GM19240 (cell line): ENCODE measurements at regions not wholly inside any gene's neighbourhood (a gene's known extent, or its start where the extent isn't known, plus 50 kb on each side); places are given as distances from the start of the nearest gene placed in this dataset.
"Not testable (repeated sequence)": the region's sequence is repeated elsewhere in the genome, so short reads cannot be mapped to it uniquely, and the experiment has no call there.

Experiments used
- DNase-seq: peaks from one replicate; pipeline ENCODE4 v3.0.0; 2011; ENCODE audit warnings: low spot score; ENCODE audit not compliant: insufficient read length

DNA sequence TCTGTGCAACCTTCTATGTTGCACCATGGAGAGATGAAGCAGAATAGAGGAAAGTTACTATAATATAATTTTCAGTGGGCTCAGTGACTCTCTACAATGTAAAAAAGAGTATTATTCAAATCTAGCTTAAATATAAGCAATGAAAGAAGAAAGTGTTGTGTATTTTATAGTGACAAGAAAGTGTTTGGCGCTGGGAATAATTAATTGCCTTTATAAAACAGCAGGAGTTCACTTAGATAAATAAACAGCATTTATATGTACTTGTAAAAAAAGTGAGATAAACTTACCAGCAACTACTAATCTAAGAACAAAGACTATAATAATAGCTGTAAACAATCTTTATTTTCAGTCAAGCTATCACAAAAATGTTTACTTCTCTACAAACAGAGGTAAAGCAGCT, 488.9 kb upstream of the PCDH10 start:
- no peak for DNase-seq

DNA sequence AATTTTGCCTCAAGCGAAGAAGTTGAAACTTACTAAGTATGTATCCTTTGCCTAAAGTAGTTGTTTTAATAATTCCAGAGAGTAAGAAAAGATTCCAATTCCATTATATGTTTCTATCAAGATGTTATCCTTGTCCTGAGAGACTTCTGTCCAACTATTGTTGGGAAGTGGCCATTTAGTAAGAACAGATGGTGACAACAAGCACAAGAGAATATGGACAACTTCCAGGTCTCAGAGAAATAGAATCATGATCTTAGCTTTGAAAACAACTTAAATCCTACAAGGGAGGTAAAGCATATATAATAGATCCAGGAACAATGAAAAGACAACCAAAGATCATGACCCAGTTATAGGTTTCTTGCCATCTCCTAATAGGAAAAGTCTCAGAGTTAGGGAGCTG, 486.6 kb upstream of the PCDH10 start:
- DNase-seq, result no peak

DNA sequence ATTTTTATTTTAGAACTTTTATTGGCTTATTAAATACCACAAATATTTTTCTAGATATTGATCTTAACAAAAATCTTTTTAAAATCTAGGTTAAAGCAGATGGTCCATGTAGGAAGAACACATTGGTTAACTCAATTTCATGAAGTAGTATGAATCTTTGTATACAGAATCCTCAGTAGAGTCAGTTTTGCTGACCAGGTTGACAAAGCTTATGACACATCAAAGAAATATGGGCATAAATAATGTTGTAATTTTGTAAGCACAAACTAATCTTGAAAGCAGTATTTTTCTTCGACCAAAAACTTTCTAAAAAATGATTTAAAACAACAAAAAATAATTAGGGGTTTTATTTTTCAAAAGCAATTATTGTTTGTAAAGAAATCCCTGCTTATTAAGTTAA, 479.3 kb upstream of the PCDH10 start:
- DNase-seq, result no peak

DNA sequence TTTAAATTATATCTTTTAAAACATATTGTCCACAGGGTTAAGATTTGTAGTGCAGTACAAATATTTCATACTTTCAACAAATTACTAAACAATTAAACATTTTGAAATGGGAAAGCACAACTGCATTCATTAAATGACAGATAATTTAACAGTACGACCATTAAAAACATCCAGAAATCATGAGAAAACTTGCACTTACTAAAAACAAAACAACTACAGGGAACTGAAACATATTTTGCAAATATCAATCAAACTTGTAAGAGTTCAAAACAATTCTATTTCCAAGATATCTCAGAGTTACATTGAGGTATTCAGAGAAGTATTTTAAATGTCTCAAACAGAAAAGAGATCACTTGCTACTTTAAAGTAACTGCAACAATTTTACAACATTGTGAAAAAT, 478.5 kb upstream of the PCDH10 start:
- DNase-seq, result no peak

DNA sequence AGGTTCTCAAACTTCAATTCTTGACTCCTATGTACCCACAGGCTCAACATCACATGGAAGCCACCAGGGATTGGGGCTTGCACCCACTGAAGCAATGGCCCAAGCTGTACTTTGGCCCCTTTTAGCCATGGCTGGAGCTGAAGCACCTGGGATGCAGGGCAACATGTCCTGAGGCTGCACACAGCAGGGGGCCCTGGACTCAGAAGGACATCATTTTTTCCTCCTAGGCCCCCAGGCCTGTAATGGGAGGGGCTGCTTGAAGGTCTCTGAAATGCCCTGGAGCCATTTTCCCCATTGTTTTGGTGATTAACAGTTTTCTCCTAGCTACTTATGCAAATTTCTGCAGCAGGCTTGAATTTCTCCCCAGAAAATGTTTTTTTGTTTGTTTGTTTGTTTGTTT, 465.1 kb upstream of the PCDH10 start:
- DNase-seq, result no peak

DNA sequence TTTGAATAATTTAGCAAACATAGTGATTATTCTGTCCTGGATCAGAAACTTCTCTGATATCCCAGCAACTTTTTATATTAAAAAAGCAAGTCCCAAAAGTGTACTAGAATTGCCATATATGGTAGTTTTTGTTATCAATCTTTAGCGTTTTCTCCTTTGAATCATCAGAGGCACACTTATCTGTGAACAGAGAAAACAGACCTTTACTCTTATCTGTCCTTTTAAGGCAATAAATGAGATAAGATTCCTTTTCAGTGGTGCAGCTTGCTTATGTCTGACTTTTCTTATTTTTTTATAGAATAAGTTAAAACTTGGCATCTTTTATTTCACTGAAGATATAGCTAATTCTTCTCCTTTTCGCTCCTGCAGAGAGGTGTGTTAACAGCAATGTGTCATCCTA, 458.1 kb upstream of the PCDH10 start:
- DNase-seq, result no peak

DNA sequence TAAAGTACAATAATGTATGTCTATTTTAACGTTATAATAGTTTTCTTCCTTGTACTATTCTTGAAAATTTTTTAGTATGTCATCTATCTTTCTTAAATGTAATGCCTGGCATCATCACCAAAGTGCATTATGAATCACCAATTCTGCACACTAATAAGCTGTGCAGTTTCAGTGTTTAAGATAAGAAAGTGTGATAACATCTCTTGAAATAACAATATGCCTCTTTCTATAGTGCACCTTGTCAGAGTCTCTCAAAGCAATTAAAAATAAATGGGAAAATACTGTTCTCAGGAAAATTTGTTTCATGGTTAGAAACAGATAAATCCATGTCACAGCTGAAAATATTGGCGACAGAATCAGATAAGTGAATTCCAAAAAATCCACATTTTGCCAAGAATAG, 457.4 kb upstream of the PCDH10 start:
- DNase-seq, result no peak

DNA sequence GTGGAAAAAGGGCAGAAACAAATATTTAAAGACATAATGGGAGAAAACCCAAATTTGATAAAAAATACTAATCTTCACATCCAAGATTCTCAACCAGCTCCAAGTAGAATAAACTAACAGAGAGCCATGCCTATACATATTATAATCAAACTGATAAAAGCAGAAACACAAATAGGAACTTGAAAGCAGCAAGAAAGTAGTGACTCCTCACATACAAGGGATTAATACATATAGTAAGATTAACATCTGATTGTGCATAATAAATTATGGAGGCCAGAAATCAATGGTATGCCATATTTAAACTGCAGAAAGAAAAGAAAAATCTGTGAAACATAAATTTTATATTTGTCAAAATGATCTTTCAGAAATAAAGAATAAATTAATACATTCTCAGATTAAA, 454.3 kb upstream of the PCDH10 start:
- no peak for DNase-seq

DNA sequence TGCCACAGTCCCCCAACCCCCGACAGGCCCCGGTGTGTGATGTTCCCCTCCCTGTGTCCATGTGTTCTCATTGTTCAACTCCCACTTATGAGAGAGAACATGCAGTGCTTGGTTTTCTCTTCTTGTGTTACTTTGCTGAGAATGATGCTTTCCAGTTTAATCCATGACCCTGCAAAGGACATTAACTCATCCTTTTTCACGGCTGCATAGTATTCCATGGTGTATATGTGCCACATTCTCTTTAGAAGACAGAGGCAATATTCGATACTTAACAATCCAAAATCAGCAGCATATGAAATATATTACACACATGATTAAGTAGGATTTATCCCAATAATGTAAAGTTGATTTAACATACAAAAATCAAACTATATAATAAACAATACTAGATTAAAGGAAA, 451.6 kb upstream of the PCDH10 start:
- not testable (repeated sequence) for DNase-seq

DNA sequence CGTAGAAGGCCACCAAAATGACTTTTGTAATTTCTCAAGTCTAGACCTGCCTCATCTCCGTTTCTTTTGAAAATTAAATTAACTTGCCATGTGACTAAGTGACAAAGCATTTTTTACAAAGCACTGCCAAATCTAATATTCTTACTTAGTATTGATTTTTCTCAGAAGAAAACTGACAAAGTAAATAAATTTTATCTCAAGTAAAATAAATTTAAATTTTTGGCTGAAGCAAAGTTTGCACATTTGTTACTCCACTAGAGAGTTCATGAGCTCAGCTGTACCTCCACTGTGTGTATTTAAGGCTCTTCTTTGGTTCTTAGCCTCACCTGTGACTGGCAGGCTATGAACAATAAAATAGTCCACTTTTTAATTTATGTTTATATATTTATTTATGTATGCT, 441.1 kb upstream of the PCDH10 start:
- DNase-seq, result no peak

DNA sequence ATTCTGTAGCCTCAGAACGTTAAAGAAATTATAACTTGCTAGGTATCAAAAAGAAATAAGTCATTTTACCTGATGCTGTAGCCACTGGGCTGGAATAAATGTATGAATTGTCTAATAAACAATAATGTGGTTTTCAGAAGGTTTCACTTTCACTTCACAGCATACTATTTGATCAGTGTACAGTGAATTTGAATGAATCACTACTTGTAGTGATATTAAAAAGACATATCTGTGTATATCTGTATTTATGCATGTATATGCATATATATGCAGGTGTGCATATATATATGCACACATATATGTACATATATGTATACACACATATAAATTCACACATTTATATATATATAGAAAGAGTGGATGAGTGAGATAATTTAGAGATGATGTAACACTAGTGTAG, 440.0 kb upstream of the PCDH10 start:
- DNase-seq, result no peak

DNA sequence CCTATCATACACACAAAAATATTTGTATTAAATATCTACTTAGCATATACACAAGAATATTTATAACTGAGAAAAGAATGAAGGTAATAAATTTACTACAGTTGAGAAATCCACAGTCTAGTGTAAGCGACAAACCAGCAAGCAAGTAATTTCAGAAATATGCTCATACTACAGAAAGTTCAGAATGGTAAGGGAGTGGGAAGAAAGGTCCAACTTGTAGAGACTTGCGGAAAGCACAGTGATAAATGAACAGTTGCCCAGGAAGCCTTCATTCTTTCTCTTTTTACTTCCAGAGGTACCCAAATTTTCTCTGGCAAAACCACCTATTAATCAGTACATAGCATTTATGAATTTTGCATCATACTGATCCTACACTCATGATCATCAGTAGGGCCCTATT, 438.1 kb upstream of the PCDH10 start:
- no peak for DNase-seq

DNA sequence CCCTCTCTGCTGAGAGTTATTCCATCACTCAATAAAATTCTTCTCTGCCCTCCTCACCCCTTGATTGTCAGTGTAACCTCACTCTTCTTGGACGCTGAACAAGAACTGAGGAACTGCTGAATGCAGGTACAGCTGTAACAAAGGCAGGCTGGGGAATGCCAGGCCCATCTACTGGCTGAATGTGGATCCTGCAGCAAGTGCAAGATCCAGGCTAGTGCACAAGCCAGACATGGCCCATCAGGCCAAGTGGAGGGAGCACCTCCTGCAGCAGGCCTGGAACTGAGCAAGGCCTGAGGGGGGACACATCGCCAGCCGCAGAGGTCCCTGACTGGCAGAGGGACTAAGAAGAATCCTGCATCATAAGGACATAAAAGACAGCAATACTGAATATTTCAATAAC, 411.8 kb upstream of the PCDH10 start:
- no peak for DNase-seq

DNA sequence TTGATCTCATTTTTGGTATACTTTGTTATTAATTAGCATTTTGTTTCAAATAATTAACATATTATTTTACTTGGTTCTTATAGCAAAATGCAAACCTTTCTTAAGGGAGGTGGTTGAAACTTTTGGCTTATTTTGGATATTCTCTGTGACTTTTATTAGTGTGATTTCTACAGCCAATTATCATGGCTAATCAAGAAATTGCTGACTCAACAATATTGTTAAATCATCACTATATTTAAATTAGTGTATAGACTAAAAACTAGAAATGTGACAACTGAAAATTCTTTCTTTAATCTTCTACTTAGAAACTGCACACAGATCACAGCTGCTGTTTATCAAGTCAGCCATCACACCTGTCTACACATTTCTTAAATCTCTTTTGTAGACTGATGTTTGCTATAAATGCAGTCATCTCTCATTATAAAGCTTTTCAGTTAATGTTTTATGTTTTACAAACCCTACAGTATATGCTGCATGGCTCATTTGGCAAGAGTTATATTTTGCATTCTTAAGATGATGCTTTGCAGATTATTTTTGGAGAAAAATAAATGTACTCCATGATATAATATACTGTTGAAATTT, 389.8 kb upstream of the PCDH10 start:
- DNase-seq, result no peak

DNA sequence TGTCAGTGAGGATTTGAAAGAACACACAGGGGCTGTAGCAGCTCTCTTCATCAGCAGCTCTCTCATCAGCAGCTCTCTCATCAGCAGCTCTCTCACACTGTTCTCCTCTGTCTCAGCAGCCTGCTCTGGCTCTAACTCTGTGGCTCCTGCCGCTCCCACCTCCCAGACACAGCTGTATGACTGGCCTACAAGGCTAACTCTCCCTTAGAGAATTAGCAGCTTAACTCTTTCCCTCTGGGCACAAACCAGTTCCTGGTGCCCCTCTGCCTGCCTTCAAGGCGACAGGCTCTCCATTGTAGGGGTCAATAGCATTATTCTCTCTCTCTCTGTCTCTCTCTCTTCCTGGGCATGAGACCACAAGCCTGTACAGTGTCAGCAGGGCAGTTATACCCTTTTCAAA, 385.6 kb upstream of the PCDH10 start:
- no peak for DNase-seq

DNA sequence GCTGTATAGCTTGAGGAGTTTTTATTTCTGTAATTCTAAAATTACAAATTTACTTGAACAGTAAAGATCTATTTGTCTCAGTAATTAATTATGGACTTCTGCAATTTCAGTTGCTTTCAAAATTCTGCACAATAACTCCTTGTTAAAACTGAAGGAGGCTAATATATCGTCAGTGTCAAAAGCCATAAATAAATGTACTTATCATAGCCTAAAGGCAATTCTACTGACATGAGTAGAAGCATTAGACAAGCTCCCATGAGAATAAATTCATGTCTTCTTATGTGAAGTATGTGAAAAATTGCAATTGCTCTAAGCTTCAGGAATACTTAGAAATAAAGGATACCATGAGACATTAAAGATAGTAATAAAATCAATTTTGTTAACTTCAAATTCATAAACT, 381.2 kb upstream of the PCDH10 start:
- DNase-seq, result no peak

DNA sequence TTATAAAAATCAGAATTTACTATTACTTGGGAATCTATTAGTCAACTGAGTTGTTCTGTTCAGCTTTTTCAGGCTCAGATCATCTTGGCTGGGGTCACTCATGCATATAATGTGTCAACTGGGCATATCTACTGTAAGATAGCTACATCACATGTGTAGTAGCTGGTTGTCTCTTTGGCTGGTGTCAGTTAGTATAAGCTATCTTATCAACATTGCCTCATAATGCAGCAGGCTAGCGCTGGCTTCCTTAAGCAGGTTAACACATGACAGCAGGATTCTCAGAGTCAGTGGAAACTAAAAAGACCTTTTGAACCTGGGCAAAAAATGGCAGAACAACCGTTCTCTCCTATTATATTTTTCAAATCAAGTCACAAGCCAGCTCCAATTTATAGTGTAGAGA, 378.3 kb upstream of the PCDH10 start:
- DNase-seq, result no peak

DNA sequence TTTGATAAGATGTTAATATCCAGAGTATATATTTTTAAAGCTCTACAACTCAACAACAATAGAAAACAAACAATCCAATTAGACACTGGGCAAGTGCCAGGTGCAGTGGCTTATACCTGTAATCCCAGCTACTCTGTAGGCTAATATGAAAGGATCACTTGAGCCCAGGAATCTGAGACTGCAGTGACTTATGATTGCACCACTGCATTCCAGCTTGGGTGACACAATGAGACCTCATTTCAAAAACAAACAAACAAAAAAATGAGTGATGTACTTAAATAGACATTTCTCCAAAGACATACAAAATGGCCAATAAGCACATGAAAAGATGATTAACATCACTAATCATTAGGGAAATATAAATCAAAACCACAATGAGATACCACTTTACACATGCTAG, 356.8 kb upstream of the PCDH10 start:
- no peak for DNase-seq

DNA sequence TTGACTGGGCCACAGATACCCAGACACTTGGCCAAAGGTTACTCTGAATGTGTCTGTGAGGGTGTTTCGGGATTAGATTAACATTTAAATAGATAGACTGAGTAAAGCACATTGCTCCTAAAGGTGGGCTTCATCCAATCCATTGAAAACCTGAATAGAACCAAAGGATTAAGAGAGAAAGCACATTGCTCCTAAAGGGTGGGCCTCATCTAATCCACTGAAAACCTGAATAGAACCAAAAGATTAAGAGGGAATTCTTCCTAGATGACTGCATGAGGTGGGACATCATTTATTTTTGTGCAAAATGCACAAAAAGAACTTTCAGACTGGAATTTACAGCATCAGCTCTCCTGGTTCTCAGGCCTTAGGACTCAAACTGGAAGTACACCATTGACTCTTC, 351.2 kb upstream of the PCDH10 start:
- no peak for DNase-seq

DNA sequence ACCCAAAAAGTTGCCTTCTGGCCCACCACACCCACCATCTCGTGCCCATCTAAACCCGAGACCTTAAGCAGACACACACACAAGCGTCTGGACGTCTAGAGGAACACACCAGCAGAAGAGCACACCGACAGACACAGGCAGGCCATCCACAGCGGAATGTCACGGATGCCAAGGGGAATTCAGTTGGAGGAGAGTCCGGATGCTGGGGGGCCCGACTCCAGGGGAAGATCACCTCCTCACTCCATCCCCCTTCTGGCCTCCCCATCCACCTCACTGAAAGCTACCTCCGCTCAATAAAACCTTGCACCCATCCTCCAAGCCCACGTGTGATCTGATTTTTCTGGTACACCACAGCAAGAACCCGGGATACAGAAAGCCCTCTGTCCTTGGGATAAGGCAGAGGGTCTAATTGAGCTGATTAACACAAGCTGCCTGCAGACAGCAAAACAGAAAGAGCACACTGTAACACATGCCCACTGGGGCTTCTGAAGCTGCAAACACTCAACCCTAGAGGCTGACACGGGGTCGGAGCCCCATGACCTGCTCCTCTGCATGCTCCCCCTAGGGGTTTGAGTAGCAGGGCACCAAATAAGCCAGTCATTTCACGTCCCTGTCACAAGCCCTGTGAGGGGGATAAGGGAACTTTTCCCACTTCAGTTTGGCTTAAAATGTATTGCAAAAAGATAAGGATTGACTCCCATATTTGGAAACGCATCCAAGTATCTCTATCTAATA, 339.6 kb upstream of the PCDH10 start:
- DNase-seq, result no peak

DNA sequence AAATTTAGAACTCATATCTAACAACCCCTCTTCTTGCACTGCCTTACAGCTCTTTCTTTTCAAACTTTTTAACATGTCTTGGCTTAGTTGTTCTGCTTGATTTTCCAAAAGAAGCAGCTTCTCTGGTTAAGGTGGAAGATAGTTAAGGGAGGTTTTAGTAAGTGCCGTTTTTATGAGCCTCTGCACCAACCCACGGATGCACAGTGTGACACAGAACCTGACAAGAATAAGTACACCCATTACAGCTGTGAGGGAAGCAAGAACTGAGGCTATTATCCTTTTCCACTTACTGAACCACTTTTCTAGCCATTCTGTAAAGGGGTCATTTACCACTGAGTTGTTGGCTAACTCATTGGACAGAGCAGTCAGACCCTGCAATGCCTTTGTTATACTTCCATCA, 336.0 kb upstream of the PCDH10 start:
- DNase-seq, result not testable (repeated sequence)

DNA sequence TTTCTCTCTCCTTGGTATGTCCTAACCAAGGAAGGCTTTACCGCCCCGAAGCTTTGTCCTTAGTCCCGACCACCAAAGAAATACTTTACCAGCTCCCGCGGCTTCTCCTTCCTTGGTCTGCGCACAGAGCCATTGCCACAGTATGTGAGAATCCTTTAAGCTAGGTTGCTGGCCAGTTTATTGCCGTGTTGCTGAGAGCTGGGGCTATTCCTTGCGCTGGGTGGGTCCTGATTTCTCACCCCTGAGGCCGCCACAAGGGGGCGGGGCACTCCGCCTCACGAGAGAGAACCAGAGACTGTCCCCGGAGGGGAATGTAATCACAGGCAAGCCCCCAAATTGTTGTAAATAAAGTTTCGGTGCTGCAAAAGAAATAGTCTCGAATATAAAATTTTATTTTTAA, 331.0 kb upstream of the PCDH10 start:
- no peak for DNase-seq

DNA sequence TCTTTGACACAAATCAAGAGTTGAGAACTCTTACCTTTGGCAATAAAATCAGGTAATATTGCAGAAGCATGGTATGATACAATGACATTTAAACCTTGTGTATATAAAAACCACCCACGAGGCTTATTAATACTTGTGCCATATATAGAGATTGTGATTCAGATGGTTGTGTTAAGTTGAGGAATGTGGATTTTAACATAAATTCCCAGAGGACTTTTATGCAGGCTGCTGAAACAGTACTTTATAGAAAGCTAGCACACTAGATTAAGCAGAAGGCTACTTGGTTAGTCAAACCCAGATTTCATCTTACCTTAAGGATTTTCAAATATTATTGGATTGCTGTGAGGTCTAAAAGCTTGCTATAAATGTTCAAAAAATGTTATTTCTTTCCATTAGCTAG, 325.7 kb upstream of the PCDH10 start:
- no peak for DNase-seq

DNA sequence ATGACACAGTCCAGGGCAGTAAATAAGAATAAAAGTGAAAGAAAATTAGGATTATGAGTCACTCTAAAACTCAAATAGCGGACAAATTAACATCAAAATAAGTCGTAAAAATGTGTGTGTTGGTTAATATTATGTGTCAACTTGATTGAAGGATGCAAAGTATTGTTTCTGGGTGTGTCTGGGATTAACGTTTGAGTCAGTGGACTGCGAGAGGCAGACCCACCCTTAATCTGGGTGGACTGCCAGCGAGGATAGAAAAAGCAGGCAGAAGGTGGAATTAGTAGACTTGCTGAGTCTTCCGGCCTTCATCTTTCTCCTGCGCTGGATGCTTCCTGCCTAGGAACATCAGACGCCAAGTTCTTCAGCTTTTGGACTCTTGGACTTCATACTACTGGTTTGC, 324.3 kb upstream of the PCDH10 start:
- no peak for DNase-seq
